ENCODE measurements at regions not wholly inside any gene's neighbourhood (a gene's known extent, or its start where the extent isn't known, plus 50 kb on each side); places are given as distances from the start of the nearest gene placed in this dataset.

DNA sequence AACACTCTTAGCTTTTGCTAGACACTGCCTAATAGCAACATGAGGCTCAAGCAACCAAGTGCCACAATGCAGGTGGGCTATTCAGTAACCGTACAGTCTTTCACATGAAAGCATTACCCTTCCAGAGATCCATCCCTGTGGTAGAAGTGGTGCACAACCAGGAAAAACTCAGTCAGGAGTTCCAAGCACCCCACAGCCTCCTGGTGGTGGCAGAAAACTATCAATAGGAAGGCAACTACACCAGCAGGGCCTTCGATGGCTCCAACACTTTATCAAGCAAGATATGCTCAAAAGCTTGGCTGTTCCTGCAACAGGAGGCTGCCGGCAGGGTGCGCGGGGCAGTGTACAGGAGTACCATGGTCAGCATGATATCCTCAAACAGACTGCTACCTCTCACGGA is 176.1 kb upstream of the DLGAP1 start:
- BruUV-seq (replicated peaks), result no TSS peak
- Histone ChIP-seq H2AFZ (ENCODE audit: low read depth, low read length) (no peak overlapping the region), H3K9me3 (replicated peaks; ENCODE audit: control insufficient read depth, insufficient read depth, low read depth, low read length) (no peaks in the 10 kb centered on the region; the same call in 1 of the 2 replicates), H3K4me3 (no peak overlapping the region), H3K9me1 (ENCODE audit: control insufficient read depth, insufficient read depth, low read length) (no peaks in the 10 kb centered on the region), H3K36me3 (ENCODE audit: control insufficient read depth, insufficient read depth, low read length) (no peaks in the 10 kb centered on the region), H3K79me2 (ENCODE audit: control insufficient read depth, insufficient read depth, low read length) (no peaks in the 10 kb centered on the region), H3K9ac (ENCODE audit: insufficient read depth in 1 of 2, low read depth in 2 of 2, low read length in 2 of 2) (no peak overlapping the region), H3K27me3 (ENCODE audit: control insufficient read depth in 2 of 2, insufficient read depth in 2 of 2, low read length in 2 of 2) (no peaks in the 10 kb centered on the region), H3K4me1 (replicated peaks in 1 of 2; ENCODE audit: control insufficient read depth in 2 of 2, insufficient read depth in 2 of 2, low read length in 2 of 2) (no peaks in the 10 kb centered on the region), H3K4me2 (ENCODE audit: insufficient read depth, low read length) (no peak overlapping the region), H4K20me1 (replicated peaks; ENCODE audit: control insufficient read depth, insufficient read depth, low read length) (no peaks in the 10 kb centered on the region), H3K27ac (ENCODE audit: extremely low read depth, low read depth, low read length) (no peak overlapping the region)
- DNase-seq (ENCODE audit: extremely low read depth in 1 of 4, low spot score in 3 of 4) (no peak), ATAC-seq (no peak), FAIRE-seq (no peak)
- WGBS (ENCODE audit: insufficient coverage, low coverage, missing lambda C conversion rate), result 2% methylated on average over 6 of the region's 6 CpGs
- in situ Hi-C loops (cut with MboI), result no loop called here
- ChIA-PET CTCF (ENCODE audit: low intra/inter-chr PET ratio) (interaction anchor here (0.6 kb wide), 1 partner anchor 94 kb away, joined by 7 read pairs; no protein-coding TSS in a partner anchor), POLR2A (no interaction called here)
- intact Hi-C loops (cut with micrococcal nuclease), result no loop called here
- TF ChIP-seq SFPQ (IDR thresholded peaks at IDR 0.05; ENCODE audit: low read depth, low read length), result no peak
- TF ChIP-seq, protein P1, sequence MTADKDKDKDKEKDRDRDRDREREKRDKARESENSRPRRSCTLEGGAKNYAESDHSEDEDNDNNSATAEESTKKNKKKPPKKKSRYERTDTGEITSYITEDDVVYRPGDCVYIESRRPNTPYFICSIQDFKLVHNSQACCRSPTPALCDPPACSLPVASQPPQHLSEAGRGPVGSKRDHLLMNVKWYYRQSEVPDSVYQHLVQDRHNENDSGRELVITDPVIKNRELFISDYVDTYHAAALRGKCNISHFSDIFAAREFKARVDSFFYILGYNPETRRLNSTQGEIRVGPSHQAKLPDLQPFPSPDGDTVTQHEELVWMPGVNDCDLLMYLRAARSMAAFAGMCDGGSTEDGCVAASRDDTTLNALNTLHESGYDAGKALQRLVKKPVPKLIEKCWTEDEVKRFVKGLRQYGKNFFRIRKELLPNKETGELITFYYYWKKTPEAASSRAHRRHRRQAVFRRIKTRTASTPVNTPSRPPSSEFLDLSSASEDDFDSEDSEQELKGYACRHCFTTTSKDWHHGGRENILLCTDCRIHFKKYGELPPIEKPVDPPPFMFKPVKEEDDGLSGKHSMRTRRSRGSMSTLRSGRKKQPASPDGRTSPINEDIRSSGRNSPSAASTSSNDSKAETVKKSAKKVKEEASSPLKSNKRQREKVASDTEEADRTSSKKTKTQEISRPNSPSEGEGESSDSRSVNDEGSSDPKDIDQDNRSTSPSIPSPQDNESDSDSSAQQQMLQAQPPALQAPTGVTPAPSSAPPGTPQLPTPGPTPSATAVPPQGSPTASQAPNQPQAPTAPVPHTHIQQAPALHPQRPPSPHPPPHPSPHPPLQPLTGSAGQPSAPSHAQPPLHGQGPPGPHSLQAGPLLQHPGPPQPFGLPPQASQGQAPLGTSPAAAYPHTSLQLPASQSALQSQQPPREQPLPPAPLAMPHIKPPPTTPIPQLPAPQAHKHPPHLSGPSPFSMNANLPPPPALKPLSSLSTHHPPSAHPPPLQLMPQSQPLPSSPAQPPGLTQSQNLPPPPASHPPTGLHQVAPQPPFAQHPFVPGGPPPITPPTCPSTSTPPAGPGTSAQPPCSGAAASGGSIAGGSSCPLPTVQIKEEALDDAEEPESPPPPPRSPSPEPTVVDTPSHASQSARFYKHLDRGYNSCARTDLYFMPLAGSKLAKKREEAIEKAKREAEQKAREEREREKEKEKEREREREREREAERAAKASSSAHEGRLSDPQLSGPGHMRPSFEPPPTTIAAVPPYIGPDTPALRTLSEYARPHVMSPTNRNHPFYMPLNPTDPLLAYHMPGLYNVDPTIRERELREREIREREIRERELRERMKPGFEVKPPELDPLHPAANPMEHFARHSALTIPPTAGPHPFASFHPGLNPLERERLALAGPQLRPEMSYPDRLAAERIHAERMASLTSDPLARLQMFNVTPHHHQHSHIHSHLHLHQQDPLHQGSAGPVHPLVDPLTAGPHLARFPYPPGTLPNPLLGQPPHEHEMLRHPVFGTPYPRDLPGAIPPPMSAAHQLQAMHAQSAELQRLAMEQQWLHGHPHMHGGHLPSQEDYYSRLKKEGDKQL (CRISPR knock-in tag; IDR thresholded peaks at IDR 0.05; ENCODE audit: borderline replicate concordance), result no peak
- TF ChIP-seq ZNF57 (CRISPR knock-in tag; IDR thresholded peaks at IDR 0.05), result no peak
- TF ChIP-seq ZC3H4 (CRISPR knock-in tag; IDR thresholded peaks at IDR 0.05; ENCODE audit: borderline replicate concordance), result no peak
- TF ChIP-seq ZBTB17 (CRISPR knock-in tag; IDR thresholded peaks at IDR 0.05), result no peak
- no peak for TF ChIP-seq MYNN (IDR thresholded peaks at IDR 0.05)
- no peak for TF ChIP-seq MYNN (CRISPR knock-in tag; IDR thresholded peaks at IDR 0.05)
- TF ChIP-seq ZNF699 (CRISPR knock-in tag; IDR thresholded peaks at IDR 0.05; ENCODE audit: insufficient replicate concordance), result no peak
- TF ChIP-seq, protein P2, sequence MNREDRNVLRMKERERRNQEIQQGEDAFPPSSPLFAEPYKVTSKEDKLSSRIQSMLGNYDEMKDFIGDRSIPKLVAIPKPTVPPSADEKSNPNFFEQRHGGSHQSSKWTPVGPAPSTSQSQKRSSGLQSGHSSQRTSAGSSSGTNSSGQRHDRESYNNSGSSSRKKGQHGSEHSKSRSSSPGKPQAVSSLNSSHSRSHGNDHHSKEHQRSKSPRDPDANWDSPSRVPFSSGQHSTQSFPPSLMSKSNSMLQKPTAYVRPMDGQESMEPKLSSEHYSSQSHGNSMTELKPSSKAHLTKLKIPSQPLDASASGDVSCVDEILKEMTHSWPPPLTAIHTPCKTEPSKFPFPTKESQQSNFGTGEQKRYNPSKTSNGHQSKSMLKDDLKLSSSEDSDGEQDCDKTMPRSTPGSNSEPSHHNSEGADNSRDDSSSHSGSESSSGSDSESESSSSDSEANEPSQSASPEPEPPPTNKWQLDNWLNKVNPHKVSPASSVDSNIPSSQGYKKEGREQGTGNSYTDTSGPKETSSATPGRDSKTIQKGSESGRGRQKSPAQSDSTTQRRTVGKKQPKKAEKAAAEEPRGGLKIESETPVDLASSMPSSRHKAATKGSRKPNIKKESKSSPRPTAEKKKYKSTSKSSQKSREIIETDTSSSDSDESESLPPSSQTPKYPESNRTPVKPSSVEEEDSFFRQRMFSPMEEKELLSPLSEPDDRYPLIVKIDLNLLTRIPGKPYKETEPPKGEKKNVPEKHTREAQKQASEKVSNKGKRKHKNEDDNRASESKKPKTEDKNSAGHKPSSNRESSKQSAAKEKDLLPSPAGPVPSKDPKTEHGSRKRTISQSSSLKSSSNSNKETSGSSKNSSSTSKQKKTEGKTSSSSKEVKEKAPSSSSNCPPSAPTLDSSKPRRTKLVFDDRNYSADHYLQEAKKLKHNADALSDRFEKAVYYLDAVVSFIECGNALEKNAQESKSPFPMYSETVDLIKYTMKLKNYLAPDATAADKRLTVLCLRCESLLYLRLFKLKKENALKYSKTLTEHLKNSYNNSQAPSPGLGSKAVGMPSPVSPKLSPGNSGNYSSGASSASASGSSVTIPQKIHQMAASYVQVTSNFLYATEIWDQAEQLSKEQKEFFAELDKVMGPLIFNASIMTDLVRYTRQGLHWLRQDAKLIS (CRISPR knock-in tag; IDR thresholded peaks at IDR 0.05), result no peak
